ENCODE measurements at regions not wholly inside any gene's neighbourhood (a gene's known extent, or its start where the extent isn't known, plus 50 kb on each side); places are given as distances from the start of the nearest gene placed in this dataset.
"Not testable (repeated sequence)": the region's sequence is repeated elsewhere in the genome, so short reads cannot be mapped to it uniquely, and the experiment has no call there.

DNA sequence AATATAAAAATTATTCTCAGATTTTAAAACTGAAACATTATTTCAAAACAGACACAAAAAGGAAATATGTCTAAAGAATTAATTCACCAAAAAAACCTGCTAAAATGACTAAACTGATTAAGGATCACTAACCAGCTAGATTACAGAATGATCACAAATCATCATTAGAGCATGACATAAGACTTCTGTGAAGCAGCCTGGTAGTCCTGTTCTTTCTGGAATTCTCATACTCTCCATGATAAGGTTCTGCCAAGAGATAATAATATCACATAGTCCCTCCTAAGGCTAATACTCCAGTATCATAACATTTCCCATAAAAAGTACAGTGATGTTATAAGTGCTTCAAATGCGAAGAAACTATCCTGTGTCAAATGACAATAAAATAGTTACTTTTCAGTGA is 1814.9 kb downstream of the SLITRK5 start:
- no peak for DNase-seq (ENCODE audit: low spot score)

DNA sequence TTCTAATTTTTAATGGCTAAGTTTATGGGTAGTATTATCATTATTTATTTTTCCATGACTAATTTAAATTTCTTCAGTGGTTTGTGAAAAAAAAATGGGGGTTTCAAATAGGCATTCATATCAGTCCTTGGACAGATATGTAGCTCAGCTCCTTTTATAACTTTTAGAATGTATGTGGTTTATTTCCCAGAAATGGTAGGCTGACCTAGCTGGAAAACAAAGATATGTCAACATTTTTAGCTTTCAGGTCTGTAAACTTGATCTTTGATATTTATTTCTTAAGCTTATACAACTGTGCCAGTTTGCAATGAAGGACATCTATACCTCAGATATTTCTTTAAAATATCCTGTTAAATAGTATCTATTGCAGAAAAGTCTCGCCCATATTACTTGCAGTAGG is 1815.5 kb downstream of the SLITRK5 start:
- DNase-seq (ENCODE audit: low spot score), result no peak

DNA sequence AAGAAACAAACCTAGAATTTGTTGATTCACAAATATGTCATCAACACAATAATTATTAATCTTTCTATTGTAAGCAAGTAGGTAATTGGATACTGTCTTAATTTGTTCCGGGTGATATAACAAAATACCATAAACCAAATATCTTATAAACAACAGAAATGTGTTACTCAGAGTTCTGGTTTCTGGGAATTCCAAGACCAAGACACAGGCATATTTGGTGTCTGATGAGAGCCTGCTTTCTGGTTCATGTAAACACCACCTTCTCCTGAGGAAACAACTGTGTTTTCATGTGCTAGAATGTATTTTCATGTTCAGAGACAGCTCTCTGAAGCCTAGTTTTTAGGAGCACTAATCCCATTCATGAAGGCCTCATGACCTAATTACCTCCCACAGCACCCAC is 1819.5 kb downstream of the SLITRK5 start:
- DNase-seq (ENCODE audit: low spot score), result no peak

DNA sequence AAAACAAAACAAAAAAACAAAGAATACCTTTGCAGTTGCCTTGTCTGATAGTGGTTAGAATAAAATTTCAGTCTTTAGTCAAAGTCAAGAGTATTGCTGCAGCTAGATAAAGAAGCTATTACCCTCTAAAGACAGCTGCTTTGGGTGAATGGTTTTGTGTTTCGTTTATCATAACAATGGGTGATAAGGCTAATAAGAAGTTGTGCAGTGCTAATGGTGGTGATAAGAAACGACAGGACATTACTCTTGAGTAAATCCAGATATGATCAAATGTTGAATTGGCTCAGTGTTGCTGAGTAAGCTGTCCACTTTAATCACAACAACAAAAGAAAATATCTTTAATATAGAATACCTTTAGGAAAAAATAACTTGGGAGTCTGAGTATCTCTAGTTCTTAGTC is 1825.3 kb downstream of the SLITRK5 start:
- DNase-seq (ENCODE audit: low spot score), result no peak

DNA sequence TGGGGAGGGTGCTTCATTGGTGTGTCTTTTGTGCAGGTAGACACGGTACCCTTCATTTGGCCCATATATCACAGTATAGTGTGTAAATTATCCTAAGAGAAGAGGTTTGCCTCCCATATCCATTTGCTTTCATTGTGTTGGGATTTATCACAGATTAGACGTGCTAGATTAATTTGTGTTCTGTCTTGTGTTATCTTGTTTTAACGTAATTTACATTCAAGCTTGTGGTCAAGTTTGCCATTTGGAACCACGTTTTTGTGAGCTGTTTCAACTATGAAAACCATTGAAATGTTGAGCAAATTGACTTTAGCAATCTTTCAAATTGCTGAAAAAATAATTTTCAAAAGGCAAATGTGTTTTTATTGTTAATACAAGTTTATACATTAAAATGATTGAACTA is 1826.5 kb downstream of the SLITRK5 start:
- no peak for DNase-seq (ENCODE audit: low spot score)

DNA sequence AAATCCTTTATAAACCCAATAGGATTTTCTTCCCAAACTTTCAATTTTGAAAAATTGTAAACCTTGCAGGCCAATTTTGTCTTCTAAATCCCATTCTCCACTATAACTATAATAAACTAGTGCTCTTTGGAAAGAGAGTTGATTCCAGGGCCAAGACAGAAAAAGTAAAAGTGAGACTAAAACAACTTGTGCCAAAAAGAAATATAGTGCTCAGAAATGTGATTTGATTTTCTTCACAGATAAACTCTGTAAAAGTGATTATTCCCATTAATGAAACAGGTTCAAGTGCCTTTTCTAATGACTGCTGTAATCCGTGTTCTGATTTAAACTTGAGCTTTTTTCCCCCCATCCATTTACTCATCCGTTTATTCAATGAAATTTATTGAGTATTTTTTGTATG is 1831.1 kb downstream of the SLITRK5 start:
- no peak for DNase-seq (ENCODE audit: low spot score)

DNA sequence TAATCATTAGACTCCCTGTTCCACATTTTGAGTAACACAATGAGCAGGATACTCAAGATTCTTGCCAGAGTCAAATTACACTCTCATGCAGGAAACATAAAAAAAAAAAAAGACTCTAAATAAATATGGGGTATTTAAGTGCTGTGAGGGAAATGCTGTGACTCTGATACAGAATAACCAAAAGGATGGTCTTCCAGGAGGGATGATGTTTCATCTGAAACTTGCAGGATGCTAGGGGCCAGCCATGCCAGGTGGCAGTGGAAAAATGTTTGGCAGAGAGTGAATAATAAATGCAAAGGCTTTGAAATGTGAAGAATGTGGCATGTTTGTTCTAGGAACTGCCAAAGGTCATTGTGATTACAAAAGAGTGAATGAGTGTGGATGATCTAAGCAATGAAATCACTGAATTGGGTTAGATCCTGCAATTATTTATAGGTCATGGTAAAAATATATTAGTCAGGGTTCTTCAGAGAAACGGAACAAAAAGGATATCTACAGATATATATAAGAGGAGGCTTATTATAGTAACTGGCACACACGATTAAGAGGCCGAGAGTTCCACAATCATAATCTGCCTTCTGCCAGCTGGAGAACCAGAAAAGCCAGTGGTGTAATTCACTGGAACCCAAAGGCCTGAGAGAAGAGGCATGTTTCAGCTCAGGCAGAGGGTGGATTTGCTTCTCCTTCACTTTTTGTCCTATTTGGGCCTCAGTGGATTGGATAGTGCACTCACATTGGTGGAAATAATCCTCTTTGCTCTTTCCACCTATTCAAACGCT is 1832.8 kb upstream of the MIR17HG start:
- no peak for DNase-seq (ENCODE audit: low spot score)

DNA sequence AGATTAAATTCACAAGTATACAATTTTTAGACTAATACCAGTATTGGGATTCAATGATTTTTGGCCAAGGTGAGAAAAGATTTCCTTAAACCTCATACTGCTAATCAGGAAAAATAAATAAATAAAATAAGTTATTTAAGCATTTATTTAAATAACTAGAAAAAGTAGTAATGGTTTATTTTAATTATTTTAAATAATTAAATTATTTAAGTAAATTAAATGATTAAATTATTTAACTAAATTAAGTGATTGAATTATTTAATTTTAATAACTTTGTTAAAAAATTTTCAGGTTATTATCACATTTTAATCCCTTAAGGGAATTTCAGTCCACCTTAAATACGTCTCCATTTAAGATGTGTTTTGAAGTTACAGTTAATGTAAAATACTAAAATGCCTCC is 1831.5 kb upstream of the MIR17HG start:
- DNase-seq (ENCODE audit: low spot score), result no peak

DNA sequence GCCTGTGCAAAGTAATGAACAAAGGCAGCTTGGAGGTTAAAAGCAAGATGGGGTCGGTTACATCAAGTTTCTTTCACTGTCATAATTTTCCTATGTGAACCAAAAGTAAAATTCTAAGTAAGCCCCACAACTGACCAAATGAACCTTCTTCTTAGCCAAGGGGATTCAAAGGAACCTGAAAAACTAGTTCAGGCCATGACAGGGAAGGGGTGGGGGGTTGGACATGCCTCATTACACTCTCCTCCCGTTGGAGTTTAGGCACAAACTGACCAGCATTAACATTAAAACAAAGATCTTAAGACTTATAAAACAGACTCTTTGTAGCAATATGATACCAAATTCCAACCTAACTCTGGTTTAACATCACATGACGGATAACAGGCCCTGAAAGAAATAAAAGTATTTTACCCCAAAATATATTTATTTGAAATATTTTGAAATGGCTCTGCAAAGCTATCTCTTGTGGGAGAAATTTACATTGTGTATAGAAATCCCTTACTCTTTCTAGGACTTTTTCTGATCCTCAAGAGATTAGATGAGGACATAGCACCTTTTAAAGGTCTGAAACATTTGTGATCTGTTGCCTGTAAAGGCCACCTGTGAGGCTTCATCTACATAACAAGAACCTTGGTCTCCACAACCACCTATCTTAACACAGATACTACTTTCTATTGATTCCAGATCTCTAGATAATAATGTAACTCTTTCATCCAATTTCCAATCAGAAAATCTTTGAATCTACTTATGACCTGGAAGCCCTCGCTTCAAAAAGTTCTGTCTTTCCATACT is 1829.0 kb upstream of the MIR17HG start:
- DNase-seq (ENCODE audit: low spot score), result no peak

DNA sequence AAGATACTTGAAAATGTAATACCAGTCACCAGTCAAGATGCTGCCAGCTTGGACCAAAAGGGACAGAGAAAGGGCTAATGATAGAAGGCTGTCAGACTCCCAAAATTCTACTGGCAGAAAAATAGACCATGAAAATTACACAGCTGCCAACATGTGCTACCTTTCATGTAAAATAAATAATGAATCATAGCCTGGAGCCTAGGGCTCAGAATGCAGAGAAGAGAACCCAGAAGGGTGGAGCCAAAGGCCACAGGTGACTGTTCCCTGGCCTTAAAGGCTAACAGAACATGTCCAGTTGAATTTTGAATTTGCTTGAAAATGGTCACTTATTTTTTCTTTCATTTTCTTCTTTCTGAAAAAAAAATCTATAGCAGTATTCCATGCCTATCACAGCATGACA is 1827.0 kb upstream of the MIR17HG start:
- no peak for DNase-seq (ENCODE audit: low spot score)

DNA sequence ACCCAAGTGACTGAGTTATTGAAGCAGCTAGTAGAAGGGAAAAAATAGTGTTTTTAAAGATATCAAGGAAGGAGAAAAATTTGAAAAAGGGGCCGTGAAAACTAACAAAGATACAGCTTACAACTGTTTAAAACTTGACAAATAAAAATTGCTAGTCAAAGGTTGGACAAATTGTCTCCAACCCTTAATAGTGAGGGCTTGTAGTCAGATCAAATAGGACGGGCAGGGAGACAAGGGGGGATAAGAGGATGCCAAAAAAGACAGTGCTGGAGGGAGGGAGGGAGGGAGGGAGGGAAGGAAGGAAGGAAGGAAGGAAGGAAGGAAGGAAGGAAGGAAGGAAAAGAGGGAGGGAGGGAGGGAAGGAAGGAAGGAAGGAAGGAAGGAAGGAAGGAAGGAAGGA is 1825.8 kb upstream of the MIR17HG start:
- DNase-seq (ENCODE audit: low spot score), result not testable (repeated sequence)

DNA sequence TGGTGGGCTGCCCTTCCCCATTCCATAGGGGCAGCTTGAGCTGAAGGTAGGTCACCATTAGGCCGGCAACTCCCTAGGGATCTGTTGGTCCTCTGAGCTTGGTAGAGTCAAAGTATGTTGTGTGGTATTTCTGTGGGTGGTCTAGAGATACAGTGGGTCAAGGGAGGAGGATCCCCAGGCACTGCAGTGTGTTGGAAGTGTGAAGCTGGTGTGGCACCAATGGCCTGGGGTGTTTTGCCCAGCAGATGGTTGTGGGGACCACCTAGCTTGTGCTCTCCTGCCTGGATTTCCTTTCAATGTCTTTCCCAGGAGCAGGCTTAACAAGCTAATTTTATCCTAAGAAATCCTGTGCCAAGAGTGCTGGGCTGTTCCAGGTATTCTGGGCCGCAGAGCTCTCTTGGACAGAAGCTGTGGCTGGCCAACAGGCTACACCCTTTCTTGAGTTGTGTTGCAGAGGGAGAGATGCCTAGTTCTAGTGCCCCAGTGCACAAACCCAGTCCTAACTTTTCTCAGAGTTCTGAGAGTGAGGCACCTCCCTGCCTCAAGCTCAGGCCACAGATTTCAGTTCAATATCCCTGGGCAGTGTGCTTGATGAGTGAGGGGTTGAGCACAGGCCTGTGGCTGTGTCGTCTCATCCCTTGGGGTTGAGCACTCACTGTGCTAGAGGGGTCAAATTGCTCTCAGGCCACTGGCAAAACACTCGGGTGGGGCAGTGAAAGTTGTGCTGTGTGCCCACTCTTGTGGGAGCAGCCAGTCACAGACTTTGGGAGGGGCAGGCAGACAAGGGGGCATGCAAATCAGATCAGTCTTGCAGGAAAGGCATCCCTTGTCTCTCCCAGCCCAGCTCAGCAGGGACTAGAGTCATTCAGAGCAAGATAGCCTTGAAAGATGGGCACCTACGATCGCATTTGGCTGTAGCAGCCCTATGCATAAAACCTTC is 1806.1 kb upstream of the MIR17HG start:
- no peak for DNase-seq (ENCODE audit: low spot score)

DNA sequence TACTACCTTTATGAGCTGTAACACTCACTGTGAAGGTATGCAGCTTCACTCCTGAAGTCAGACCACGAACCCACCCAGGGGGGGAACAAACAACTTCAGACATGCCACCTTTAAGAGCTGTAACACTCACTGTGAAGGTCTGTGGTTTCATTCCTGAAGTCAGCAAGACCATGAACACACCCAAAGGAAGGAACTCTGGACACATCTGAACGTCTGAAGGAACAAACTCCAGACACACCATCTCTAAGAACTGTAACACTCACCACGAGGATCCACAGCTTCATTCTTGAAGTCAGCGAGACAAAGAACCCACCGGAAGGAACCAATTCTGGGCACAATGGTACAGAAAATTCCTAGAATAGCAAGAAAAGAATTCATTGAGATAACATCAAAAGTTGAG is 1796.5 kb upstream of the MIR17HG start:
- DNase-seq (ENCODE audit: low spot score), result no peak

DNA sequence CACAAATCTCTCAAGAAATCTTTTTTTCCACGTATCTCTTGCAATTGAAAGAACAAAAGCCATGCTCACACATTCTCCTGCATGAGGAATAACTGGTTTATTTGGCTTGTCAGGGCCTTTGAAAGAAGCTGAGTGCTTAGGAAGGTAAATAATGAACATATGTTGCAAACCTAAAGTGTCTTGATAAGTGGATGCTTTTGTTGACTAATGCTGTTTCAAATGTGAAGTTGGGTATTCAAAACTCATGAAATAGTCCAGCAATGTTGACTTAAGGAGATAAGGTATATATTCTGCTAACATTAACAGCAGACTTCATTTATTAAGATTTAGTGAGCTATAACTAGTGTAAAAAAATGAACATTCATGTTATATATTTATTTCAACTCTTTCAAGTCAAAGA is 1792.7 kb upstream of the MIR17HG start:
- DNase-seq (ENCODE audit: low spot score), result no peak

DNA sequence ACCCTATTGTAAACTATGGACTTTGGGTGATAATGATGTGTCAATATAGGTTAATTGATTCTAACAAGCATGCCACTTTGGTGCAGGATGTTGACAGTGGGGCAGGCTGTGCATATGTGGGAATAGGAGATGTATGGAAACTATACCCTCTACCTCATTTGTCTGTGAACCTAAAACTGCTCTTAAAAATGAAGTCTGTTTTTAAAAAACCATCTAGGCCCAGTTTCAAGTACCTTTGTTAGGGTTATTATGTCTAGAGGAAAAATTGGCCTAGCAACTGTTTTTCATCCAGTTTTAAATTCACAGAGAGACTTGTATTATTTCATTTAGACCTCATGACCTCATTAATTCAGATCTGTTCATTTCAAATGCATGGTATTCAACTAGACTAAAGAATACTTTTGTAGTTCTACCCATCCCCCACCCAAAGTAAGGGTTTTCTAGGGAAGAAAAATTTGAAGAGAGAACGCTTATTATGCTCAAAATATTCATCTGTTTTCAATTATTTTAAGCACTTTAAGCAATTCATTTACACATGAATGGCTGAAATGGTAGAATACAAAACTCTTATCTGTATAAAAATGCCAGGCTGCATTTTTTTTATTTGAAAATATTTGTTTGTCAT is 1781.9 kb upstream of the MIR17HG start:
- no peak for DNase-seq (ENCODE audit: low spot score)

DNA sequence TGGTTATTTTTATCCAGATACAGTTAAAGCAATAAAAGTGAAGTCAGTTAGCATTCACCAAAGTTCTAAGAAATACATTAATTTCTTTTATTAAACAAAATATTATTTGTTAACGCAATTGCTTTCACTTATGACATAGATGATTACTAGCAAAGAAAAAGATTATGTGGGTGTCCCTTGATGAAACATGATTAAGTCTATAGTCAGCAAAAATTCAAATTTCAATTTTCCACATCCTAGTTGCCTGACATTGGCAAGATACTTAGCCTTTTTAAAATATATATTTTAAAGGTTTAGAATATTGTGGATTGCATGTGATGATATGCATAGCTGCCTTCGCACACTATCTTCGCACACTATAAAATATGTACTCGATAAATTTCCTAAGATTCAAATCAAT is 1780.5 kb upstream of the MIR17HG start:
- no peak for DNase-seq (ENCODE audit: low spot score)

DNA sequence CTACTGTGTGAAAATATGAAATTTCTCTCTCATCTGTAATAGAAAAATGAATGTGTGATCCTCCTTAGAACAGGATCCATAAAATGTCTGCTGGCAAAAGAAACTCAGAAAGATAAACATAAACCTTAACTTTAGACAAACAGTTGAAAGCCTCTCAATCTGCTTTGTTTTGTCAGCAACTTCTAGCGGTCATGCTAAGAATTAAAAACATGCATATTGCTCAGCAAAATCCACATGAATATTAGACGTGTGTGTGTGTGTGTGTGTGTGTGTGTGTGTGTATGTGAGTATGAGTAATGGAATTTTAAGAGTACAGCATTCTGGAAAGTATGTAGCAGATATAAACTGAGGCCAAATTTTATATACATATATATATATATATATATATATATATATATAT is 1779.2 kb upstream of the MIR17HG start:
- DNase-seq (ENCODE audit: low spot score), result no peak

DNA sequence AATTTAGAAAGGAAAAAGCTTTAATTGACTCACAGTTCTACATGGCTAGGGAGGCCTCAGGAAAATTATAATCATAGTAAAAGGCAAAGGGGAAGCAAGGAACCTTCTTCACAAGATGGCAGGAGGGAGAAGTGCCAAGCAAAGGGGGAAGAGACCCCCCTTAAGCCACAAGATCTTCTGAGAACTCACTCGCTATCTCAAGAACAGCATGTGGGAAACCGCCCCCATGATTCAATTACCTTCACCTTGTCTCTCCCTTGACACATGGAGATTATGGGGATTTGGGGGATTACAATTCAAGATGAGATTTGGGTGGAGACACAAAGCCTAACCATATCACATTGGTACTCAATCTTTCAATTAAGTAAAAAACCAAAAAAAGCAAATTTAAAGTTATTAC is 1778.7 kb upstream of the MIR17HG start:
- DNase-seq (ENCODE audit: low spot score), result no peak

DNA sequence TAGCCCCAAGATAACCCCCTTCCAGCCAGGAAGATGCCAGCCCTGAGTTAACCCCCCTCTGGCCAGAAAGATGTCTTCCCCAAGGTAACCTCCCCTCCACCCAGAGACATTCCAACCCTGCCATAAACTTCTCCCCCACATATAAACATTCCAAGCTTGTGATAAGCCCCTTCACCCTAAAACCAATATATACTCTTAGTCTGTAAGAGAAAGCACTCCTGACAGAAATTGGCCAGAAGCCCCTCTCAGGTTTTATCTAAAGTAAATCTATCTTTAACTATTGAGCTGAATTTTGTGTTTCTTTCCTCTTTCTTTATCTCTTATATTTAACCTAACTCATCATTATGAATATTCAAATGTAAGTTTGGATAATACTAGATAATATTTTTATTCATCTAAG is 1775.8 kb upstream of the MIR17HG start:
- no peak for DNase-seq (ENCODE audit: low spot score)

DNA sequence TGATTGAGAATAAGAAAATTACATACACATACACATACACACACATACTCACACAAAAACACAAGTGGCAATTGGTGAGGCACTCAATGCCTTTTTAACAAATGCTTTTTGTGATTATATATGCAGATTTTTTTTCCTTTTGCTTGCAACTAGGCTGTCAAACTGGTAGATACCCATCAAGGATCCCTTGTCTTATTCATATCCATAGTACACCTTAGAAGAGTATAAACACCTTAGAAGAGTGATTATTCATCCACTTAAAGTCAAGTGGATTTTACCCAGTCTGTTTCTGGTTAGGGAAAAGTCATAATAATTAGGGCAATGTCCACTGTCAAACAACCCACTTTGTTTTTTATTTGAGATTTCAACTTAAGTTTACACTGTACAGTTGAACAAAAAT is 1773.4 kb upstream of the MIR17HG start:
- DNase-seq (ENCODE audit: low spot score), result no peak

DNA sequence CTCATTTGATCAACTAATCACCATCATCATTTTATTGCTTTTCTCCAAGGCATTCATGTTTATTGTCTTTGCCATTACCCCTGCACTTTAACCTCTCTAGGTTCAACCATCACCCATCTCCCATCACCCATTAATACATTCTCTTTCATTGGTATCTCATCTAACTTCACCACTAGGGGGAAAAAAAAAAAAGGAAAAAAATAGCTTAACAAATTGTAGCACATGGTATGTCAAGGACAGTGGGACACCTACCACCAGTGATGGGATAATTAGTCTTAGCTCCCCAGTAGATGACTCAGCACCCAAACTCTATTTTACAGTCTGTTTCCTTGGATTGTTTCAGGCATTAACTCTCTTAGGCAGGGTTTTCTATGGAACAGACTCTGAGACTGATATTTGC is 1770.2 kb upstream of the MIR17HG start:
- no peak for DNase-seq (ENCODE audit: low spot score)

DNA sequence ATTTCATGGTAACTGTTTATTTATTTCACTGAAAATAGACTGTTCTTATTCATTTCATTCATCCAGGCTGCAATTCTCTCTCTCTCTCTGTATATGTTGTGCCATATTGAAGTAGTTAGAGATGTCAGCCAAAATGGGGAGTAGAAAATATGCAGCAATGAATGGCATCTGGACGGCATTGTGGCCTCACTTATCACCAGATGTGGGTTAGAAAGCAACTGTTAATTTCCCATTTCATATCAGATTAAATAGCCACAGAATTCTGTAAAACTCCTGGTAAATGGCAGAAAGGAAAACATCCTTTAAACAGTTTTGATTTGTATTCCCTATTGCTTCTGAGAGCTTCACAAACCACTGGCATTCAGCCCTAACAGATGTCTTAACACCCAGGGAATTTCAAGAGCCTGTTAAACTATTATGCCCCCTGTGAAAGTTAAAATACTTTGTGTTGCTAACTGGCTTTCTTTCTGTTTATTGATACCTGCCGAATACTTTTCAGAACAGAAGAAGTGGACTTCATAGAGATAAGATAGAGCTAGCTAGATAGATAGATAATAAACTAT is 1763.3 kb upstream of the MIR17HG start:
- DNase-seq (ENCODE audit: low spot score), result no peak
